ENCODE measurements at regions not wholly inside any gene's neighbourhood (a gene's known extent, or its start where the extent isn't known, plus 50 kb on each side); places are given as distances from the start of the nearest gene placed in this dataset.

DNA sequence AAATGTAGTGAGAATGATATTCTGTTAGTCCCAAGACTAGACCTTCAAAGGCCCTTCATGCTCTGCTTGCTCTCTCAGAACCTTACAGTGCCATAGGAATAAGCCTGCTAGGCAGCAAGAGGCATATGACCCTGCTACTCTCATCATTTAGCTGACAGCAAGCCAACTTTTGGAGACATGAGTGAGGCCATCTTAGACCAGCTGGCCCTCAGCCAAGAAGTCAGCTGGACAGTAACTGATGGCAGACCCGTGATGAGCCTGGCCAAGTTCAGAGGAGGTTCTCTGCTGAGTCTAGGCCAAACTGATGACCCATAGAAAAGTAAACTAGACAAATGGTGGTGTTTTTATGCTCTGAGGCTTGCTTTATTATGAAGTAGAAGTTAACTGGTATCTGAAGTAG lies 82.6 kb downstream of the C18orf54 start:
- ChIA-PET CTCF (ENCODE audit: low intra/inter-chr PET ratio) (no interaction called here), POLR2A (no interaction called here)
- 0% methylated on average over 1 of the region's 1 CpG for whole genome bisulfite sequencing (ENCODE audit: insufficient coverage, low coverage, missing lambda C conversion rate)
- no peak overlapping the region for H3K27ac ChIP-seq (ENCODE audit: extremely low read depth, low read depth, low read length)
- H3K79me2 ChIP-seq (ENCODE audit: control insufficient read depth, insufficient read depth, low read length): no peaks in the 10 kb centered on the region
- intact Hi-C loops (cut with micrococcal nuclease) (loop anchor here (10.0 kb wide), 1 partner anchor 545 kb away; no protein-coding TSS in a partner anchor), in situ Hi-C loops (cut with MboI) (no loop called here)
- TF ChIP-seq ZC3H4 (CRISPR knock-in tag; IDR thresholded peaks at IDR 0.05; ENCODE audit: borderline replicate concordance) (no peak), NFIC (IDR thresholded peaks at IDR 0.05) (peak; percentile 81)
- no TSS peak for BruUV-seq (replicated peaks)
- H4K20me1 ChIP-seq (replicated peaks; ENCODE audit: control insufficient read depth, insufficient read depth, low read length): no peaks in the 10 kb centered on the region
- no peak for ATAC-seq
- no peaks in the 10 kb centered on the region for H3K9me1 ChIP-seq (ENCODE audit: control insufficient read depth, insufficient read depth, low read length)
- peak in 2 of 4 experiments; percentile 5 to 7 for DNase-seq (ENCODE audit: extremely low read depth in 1 of 4, low spot score in 3 of 4)
- no peak overlapping the region for H3K4me3 ChIP-seq
- H3K36me3 ChIP-seq (ENCODE audit: control insufficient read depth, insufficient read depth, low read length): no peaks in the 10 kb centered on the region
- no peak overlapping the region for H3K9ac ChIP-seq (ENCODE audit: insufficient read depth in 1 of 2, low read depth in 2 of 2, low read length in 2 of 2)
- FAIRE-seq: no peak
- no peak overlapping the region for H2AFZ ChIP-seq (ENCODE audit: low read depth, low read length)
- no peaks in the 10 kb centered on the region; a peak in 1 of 5 replicates for H3K27me3 ChIP-seq (ENCODE audit: control insufficient read depth in 2 of 2, insufficient read depth in 2 of 2, low read length in 2 of 2)
- no peaks in the 10 kb centered on the region for H3K4me1 ChIP-seq (replicated peaks in 1 of 2; ENCODE audit: control insufficient read depth in 2 of 2, insufficient read depth in 2 of 2, low read length in 2 of 2)
- H3K9me3 ChIP-seq (replicated peaks; ENCODE audit: control insufficient read depth, insufficient read depth, low read depth, low read length): no peaks in the 10 kb centered on the region
- no peak overlapping the region for H3K4me2 ChIP-seq (ENCODE audit: insufficient read depth, low read length)

DNA sequence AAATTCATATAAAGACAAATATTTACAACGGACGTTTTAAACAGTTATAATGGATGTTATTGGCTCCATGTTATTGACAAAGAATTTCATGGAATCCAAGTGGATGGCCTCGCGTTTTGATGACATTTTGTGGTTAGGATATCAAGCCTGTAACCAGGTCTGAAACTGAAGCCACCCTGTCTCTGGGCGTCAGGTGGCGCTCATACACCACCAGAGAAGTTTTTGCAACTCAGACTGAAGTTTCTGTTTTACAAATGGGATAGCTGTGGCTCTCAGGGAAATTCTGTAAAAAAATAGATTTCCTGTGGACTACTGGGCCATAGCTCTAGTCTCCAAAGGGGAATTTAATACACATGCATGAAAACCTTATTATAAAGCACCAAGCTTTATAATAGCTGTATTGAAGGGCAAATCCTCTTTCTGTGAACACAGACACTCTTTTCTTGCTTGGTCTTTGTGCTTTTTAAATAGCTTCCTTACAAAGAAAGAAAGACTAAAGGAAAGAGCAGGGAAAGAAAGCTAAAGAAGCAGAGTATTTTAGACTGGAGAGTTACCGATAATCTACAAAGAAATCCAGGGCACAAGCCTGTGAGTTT lies 86.7 kb downstream of the C18orf54 start:
- Histone ChIP-seq H4K20me1 (replicated peaks; ENCODE audit: control insufficient read depth, insufficient read depth, low read length) (no peaks in the 10 kb centered on the region), H3K4me1 (replicated peaks in 1 of 2; ENCODE audit: control insufficient read depth in 2 of 2, insufficient read depth in 2 of 2, low read length in 2 of 2) (no peaks in the 10 kb centered on the region), H3K4me2 (ENCODE audit: insufficient read depth, low read length) (no peak overlapping the region), H3K36me3 (ENCODE audit: control insufficient read depth, insufficient read depth, low read length) (no peaks in the 10 kb centered on the region), H3K9me1 (ENCODE audit: control insufficient read depth, insufficient read depth, low read length) (no peaks in the 10 kb centered on the region), H3K27ac (ENCODE audit: extremely low read depth, low read depth, low read length) (no peak overlapping the region), H2AFZ (ENCODE audit: low read depth, low read length) (no peak overlapping the region), H3K79me2 (ENCODE audit: control insufficient read depth, insufficient read depth, low read length) (no peaks in the 10 kb centered on the region), H3K4me3 (no peak overlapping the region), H3K9ac (ENCODE audit: insufficient read depth in 1 of 2, low read depth in 2 of 2, low read length in 2 of 2) (no peak overlapping the region), H3K27me3 (ENCODE audit: control insufficient read depth in 2 of 2, insufficient read depth in 2 of 2, low read length in 2 of 2) (no peaks in the 10 kb centered on the region; a peak in 1 of 5 replicates), H3K9me3 (replicated peaks; ENCODE audit: control insufficient read depth, insufficient read depth, low read depth, low read length) (no peaks in the 10 kb centered on the region)
- in situ Hi-C loops (cut with MboI) (no loop called here), intact Hi-C loops (cut with micrococcal nuclease) (loop anchor here (1.0 to 10.0 kb wide), 2 partner anchors 227 to 540 kb away; no protein-coding TSS in a partner anchor)
- ChIA-PET POLR2A (interaction anchor here (1.1 kb wide), 1 partner anchor 10 kb away, joined by 4 read pairs; no protein-coding TSS in a partner anchor), CTCF (ENCODE audit: low intra/inter-chr PET ratio) (interaction anchor here (0.6 to 1.9 kb wide), 3 partner anchors 203 to 227 kb away, joined by 3 to 8 read pairs (median 3); no protein-coding TSS in a partner anchor)
- FAIRE-seq: peak; percentile 74
- no TSS peak for BruUV-seq (replicated peaks)
- WGBS (ENCODE audit: insufficient coverage, low coverage, missing lambda C conversion rate): 2% methylated on average over 7 of the region's 7 CpGs
- peak; percentile 26 to 50 (median 29) for DNase-seq (ENCODE audit: extremely low read depth in 1 of 4, low spot score in 3 of 4)
- ATAC-seq: peak; percentile 81
- TF ChIP-seq, protein P1, sequence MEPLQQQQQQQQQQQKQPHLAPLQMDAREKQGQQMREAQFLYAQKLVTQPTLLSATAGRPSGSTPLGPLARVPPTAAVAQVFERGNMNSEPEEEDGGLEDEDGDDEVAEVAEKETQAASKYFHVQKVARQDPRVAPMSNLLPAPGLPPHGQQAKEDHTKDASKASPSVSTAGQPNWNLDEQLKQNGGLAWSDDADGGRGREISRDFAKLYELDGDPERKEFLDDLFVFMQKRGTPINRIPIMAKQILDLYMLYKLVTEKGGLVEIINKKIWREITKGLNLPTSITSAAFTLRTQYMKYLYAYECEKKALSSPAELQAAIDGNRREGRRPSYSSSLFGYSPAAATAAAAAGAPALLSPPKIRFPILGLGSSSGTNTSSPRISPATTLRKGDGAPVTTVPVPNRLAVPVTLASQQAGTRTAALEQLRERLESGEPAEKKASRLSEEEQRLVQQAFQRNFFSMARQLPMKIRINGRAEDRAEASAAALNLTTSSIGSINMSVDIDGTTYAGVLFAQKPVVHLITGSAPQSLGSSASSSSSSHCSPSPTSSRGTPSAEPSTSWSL (CRISPR knock-in tag; IDR thresholded peaks at IDR 0.05; ENCODE audit: borderline replicate concordance): no peak
- no peak for TF ChIP-seq TSC22D4 (tag; IDR thresholded peaks at IDR 0.05)
